DOHH2 (cell line): ENCODE measurements at regions not wholly inside any gene's neighbourhood (a gene's known extent, or its start where the extent isn't known, plus 50 kb on each side); places are given as distances from the start of the nearest gene placed in this dataset.

ENCODE experiments used
- H3F3A ChIP-seq: fragments of 200-600 bp; sonication (generic), shearing (Covaris generic); 2 replicates; pipeline ENCODE4 v1.6.0; 2016; ENCODE audit warnings: antibody characterized with exemption, mild to moderate bottlenecking; ENCODE audit not compliant: control insufficient read depth, insufficient read depth
- H3K27ac ChIP-seq: fragments of 200-600 bp; sonication (generic); 2 replicates; pipeline ENCODE4 v1.5.1; 2014; ENCODE audit warnings: low read depth, mild to moderate bottlenecking, low read length, moderate library complexity
- H3K27me3 ChIP-seq: fragments of 200-600 bp; sonication (generic); 2 replicates; pipeline ENCODE4 v1.6.1; 2014; ENCODE audit warnings: mild to moderate bottlenecking, low read length, mixed read lengths; ENCODE audit not compliant: control insufficient read depth
- H3K36me3 ChIP-seq: fragments of 200-600 bp; sonication (generic); 2 replicates; pipeline ENCODE4 v1.6.1; 2014; ENCODE audit warnings: mild to moderate bottlenecking, low read length, moderate library complexity, mixed read lengths; ENCODE audit not compliant: control insufficient read depth
- H3K4me1 ChIP-seq: fragments of 200-600 bp; sonication (generic); 2 replicates; pipeline ENCODE4 v1.6.1; 2014; ENCODE audit warnings: mild to moderate bottlenecking, low read length, mixed read lengths; ENCODE audit not compliant: control insufficient read depth
- H3K4me2 ChIP-seq: fragments of 200-600 bp; sonication (generic); 2 replicates; pipeline ENCODE4 v1.6.0; 2014; ENCODE audit warnings: mild to moderate bottlenecking, low read length, moderate library complexity
- H3K4me3 ChIP-seq: fragments of 200-600 bp; sonication (generic); 2 replicates; pipeline ENCODE4 v1.5.1; 2014; ENCODE audit warnings: mild to moderate bottlenecking, low read length, mixed read lengths
- H3K79me2 ChIP-seq: fragments of 200-600 bp; sonication (generic); 2 replicates; pipeline ENCODE4 v1.6.1; 2014; ENCODE audit warnings: mild to moderate bottlenecking, low read length, mixed read lengths; ENCODE audit not compliant: control insufficient read depth
- H3K9me2 ChIP-seq: fragments of 200-600 bp; sonication (generic); replicated peaks from 2 replicates; pipeline ENCODE4 v1.6.1; 2014; ENCODE audit warnings: mild to moderate bottlenecking, low read length, mixed read lengths; ENCODE audit not compliant: control insufficient read depth
- H3K9me3 ChIP-seq: fragments of 200-600 bp; sonication (generic); 2 replicates; pipeline ENCODE4 v1.6.1; 2014; ENCODE audit warnings: antibody characterized with exemption, low read length, mixed read lengths; ENCODE audit not compliant: control insufficient read depth, insufficient read depth
- H4K20me1 ChIP-seq: fragments of 200-600 bp; sonication (generic); 2 replicates; pipeline ENCODE4 v1.6.0; 2014; ENCODE audit warnings: low read depth, mild to moderate bottlenecking, antibody characterized with exemption, low read length, moderate library complexity; ENCODE audit not compliant: control insufficient read depth, insufficient read depth
- CTCF ChIP-seq: fragments of 200-600 bp; sonication (generic); IDR thresholded peaks from one replicate; pipeline ENCODE4 v1.5.1; 2014; ENCODE audit warnings: antibody characterized with exemption, mild to moderate bottlenecking, low read depth, low read length; ENCODE audit not compliant: poor library complexity, severe bottlenecking
- EZH2phosphoT487 ChIP-seq: fragments of 200-600 bp; sonication (generic); IDR thresholded peaks from 2 replicates; pipeline ENCODE4 v1.6.1; 2017; ENCODE audit warnings: borderline replicate concordance, mild to moderate bottlenecking, antibody characterized with exemption, low read length, moderate library complexity, mixed read lengths

- no peak for TF ChIP-seq EZH2phosphoT487
- TF ChIP-seq CTCF: no peak
- no peaks in the 10 kb centered on the region for H3K36me3 ChIP-seq
- no peaks in the 10 kb centered on the region for H3K9me2 ChIP-seq
- H3K79me2 ChIP-seq: no peaks in the 10 kb centered on the region
- H3K4me1 ChIP-seq: no peaks in the 10 kb centered on the region
- no peak overlapping the region for H3K4me3 ChIP-seq
- no peaks in the 10 kb centered on the region; the same call in 1 of the 2 replicates for H3K9me3 ChIP-seq
- no peaks in the 10 kb centered on the region for H4K20me1 ChIP-seq
- H3K27ac ChIP-seq: no peak overlapping the region
- H3K27me3 ChIP-seq: no peaks in the 10 kb centered on the region
- no peak overlapping the region for H3K4me2 ChIP-seq
- H3F3A ChIP-seq: no peaks in the 10 kb centered on the region
Observed at GRCh38 chr9:78515108-78515507, 218.2 kb downstream of the PSAT1 start.

- Histone ChIP-seq H3K4me1 (no peaks in the 10 kb centered on the region), H3K4me2 (no peak overlapping the region), H3K4me3 (no peak overlapping the region), H3K27ac (no peak overlapping the region), H3K9me3 (no peaks in the 10 kb centered on the region; the same call in 1 of the 2 replicates), H3K36me3 (no peaks in the 10 kb centered on the region), H3K27me3 (no peaks in the 10 kb centered on the region), H3K9me2 (no peaks in the 10 kb centered on the region), H3K79me2 (no peaks in the 10 kb centered on the region), H4K20me1 (no peaks in the 10 kb centered on the region), H3F3A (no peaks in the 10 kb centered on the region)
- no peak for TF ChIP-seq CTCF
- no peak for TF ChIP-seq EZH2phosphoT487
Observed at GRCh38 chr9:78519786-78520185, 222.9 kb downstream of the PSAT1 start.

- no peak overlapping the region for H3K27ac ChIP-seq
- no peaks in the 10 kb centered on the region for H3K9me2 ChIP-seq
- H4K20me1 ChIP-seq: no peaks in the 10 kb centered on the region
- H3K4me2 ChIP-seq: no peak overlapping the region
- no peaks in the 10 kb centered on the region for H3K79me2 ChIP-seq
- peaks cover 3% of the 10 kb centered on the region; the same call in 1 of the 2 replicates for H3K4me1 ChIP-seq
- no peaks in the 10 kb centered on the region for H3F3A ChIP-seq
- no peaks in the 10 kb centered on the region for H3K36me3 ChIP-seq
- no peak for TF ChIP-seq CTCF
- TF ChIP-seq EZH2phosphoT487: no peak
- no peaks in the 10 kb centered on the region; the same call in 1 of the 2 replicates for H3K9me3 ChIP-seq
- H3K4me3 ChIP-seq: no peak overlapping the region
- H3K27me3 ChIP-seq: no peaks in the 10 kb centered on the region
Observed at GRCh38 chr9:78521680-78522079, 224.8 kb downstream of the PSAT1 start.
